GM21529 (cell line): ENCODE measurements at regions not wholly inside any gene's neighbourhood (a gene's known extent, or its start where the extent isn't known, plus 50 kb on each side); places are given as distances from the start of the nearest gene placed in this dataset.

Source experiments
- ATAC-seq: cut with Tn5 transposase; IDR thresholded peaks from one replicate; pipeline ENCODE4 v1.9.1; 2021; ENCODE audit not compliant: unreplicated experiment

GRCh38 chr6:169843110-169843509 lies 91.7 kb downstream of the ERMARD start:
- no peak for ATAC-seq

DNA sequence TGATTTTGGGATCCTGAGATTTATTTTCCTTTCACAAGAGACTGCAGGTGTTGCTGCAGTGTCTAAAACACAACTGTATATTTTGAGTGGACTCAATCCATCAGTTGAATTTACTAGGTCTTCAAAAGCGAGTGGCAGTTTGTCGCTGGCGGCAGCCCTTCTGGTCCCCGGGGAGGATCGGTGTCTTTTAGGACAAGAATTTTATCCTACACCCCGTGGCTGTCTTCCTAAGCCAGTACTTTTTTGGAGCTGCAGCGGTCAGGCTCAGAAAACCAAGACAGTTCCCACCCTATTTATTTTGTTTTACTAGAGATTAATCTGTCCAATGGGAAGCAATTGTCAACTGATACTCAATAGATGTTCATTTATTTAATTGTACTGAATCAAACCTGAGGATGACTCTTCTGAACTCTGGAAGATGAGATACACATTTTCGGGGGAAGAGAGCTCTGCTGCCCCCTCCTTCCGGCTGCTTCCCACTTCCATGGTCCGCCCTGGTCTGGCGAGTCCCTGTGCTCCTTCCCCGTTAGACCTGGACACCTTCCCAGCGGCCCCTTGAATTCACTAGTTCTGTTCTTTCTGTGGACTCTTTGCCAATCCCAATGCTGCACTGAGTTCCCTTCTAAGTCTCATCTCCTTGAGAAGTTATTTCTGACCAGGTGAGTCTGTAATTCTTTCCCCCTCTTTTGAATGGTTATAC lies 90.6 kb downstream of the ERMARD start:
- no peak for ATAC-seq

- no peak for ATAC-seq
Measured at GRCh38 chr6:169841251-169841650, 89.8 kb downstream of the ERMARD start.

- ATAC-seq, result no peak
Measured at GRCh38 chr6:169839898-169840631, 88.6 kb downstream of the ERMARD start.

DNA sequence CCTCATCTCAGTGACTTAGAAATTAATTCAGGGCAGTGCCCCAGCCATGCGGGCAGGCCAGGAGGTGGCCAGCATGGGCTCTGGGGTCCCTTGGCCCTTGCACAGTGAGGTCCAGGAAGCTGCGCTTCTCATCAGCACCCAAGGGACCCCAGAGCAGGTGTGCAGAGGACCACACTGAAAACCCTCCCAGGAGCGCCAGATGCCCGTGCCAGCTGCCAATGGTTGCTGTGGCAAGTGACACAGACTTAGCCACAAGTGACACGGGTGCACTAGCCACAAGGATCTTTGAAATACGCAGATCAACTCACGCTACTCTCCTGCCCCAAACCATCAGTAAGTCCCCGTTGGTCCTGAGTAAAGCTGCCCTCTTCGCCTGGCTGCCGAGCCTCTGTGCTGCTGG lies 88.1 kb downstream of the ERMARD start:
- no peak for ATAC-seq

DNA sequence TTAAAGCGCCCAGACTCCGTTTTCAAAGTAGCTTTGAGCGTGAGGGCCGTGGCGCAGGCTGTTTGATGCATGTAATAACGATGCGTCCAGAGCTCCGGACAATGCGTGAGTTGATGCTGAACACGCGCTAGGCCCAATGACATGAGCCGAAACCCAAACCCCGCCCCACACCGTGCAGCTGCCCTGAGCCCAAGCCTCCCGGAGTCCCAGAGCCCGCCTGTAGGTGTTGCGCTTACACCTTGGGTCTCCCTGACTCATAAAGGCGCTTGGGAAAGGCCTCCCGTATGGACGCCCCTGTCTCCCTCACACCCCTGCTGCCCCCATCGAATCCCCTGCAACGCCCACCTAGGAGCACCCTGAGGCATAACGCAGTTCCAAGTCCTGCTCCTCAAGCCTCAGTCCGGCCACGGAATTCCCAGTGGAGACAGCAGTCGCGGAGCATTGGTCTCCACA lies 87.6 kb downstream of the ERMARD start:
- no peak for ATAC-seq

- ATAC-seq, result no peak
Measured at GRCh38 chr6:169838346-169839028, 87.1 kb downstream of the ERMARD start.

- ATAC-seq, result no peak
Measured at GRCh38 chr6:169837529-169838250, 86.3 kb downstream of the ERMARD start.

DNA sequence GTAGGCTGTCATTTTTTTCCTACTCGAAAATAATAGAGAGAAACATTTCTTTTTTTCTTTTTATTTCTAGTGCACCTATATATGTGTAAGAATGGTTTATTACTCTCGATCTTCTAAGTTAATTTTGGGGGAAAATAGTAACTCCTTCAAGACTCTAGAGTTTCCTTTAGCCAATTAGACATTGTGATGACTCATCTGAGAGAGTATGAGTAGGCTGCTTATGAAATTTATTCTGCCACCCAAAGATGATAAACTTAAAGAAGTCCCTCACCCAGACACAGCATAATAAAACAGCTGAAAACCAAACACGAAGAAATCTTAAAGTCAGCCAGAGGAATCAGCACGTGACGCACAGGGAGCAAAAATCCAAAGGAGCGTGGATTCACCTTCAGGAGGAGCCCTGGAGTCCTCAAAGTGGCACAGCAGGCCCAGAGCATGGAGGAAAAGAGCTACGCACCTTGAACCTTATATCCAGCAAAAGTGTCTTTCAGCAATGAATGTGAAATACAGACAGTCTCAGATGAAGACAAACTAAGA lies 81.9 kb downstream of the ERMARD start:
- ATAC-seq, result no peak

DNA sequence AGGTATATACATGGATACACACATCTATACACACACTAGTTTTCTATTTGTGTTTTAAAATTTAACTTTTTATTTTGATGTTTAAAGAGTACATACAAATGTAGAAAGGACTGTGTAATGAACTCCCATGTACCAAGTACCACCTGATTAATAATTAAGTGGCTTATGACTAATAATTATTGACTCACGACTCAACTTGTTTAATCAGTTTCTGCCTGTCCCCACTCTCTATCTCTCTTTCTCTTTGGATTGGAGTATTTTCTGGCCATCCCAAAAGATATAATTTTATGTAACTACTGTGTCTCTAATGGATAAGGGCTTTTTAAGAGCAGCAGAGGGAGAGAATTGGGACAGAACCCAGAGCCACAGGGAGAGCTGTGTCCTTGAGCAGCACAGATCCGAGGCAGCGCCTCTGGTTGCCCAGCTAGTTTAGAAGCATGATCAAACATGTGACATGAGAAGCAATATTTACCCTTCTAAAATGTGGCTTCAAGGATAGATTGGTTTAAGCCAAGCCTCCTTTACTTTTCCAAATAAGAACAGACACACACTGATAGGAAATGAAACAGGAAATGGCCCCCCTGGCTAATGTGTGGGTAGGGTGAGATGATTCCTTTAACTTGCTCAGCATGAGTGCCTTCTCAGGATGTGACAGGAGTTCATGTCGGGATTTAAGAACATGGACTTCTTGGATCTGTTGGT lies 81.0 kb downstream of the ERMARD start:
- no peak for ATAC-seq

- peak; percentile 86 for ATAC-seq
Measured at GRCh38 chr6:169831450-169832246, 80.2 kb downstream of the ERMARD start.
